CD4-positive, alpha-beta memory T cell (primary cell): ENCODE measurements at regions not wholly inside any gene's neighbourhood (a gene's known extent, or its start where the extent isn't known, plus 50 kb on each side); places are given as distances from the start of the nearest gene placed in this dataset.

Source experiments
- CTCF ChIA-PET: fragments of 350-600 bp; sonication (Branson Sonifier 250); formaldehyde crosslinking; loops from one replicate; lab custom pipeline; 2021; ENCODE audit warnings: inconsistent platforms; ENCODE audit not compliant: partially characterized antibody; lab: Charles Lee
- POLR2A ChIA-PET: fragments of 350-600 bp; sonication (Branson Sonifier 250); formaldehyde crosslinking; loops from one replicate; lab custom pipeline; 2021; ENCODE audit not compliant: partially characterized antibody; lab: Charles Lee
- DNase-seq, 5 donors: peaks; one replicate each; pipeline versions ENCODE4 v3.0.0 to v3.0.0-alpha.2; 2020 to 2022; ENCODE audit warnings: mixed read lengths in 1 of 5
- H3K27ac ChIP-seq: one replicate; pipeline ENCODE4 v1.7.0; 2013; ENCODE audit warnings: low read depth, low read length
- H3K27me3 ChIP-seq: 2 replicates; pipeline ENCODE4 v1.7.0; 2013; ENCODE audit warnings: mild to moderate bottlenecking, low read length, moderate library complexity; ENCODE audit not compliant: insufficient read depth
- H3K36me3 ChIP-seq: 2 replicates; pipeline ENCODE4 v1.7.0; 2013; ENCODE audit warnings: mild to moderate bottlenecking, low read length, moderate library complexity; ENCODE audit not compliant: insufficient read depth
- H3K4me1 ChIP-seq: 2 replicates; pipeline ENCODE4 v1.7.0; 2013; ENCODE audit warnings: mild to moderate bottlenecking, low read length, moderate library complexity; ENCODE audit not compliant: insufficient read depth
- H3K4me3 ChIP-seq, 2 donors: one replicate each; pipeline ENCODE4 v1.7.0; 2013; ENCODE audit warnings: low read length in 2 of 2, mild to moderate bottlenecking in 1 of 2
- H3K9me3 ChIP-seq, 2 donors: one replicate each; pipeline ENCODE4 v1.7.0; 2013; ENCODE audit warnings: low read length in 2 of 2, control low read depth in 1 of 2; ENCODE audit not compliant: control insufficient read depth in 1 of 2
- H3K27ac Mint-ChIP-seq, 7 donors: one replicate each; pipeline ENCODE4 v1.8.0; 2020 to 2021; ENCODE audit warnings: mixed read lengths in 7 of 7, mild to moderate bottlenecking in 6 of 7, inconsistent platforms in 3 of 7, moderate library complexity in 3 of 7
- H3K27me3 Mint-ChIP-seq, 2 donors: one replicate each; pipeline ENCODE4 v1.8.0; 2020 to 2021; ENCODE audit warnings: mixed read lengths in 2 of 2
- H3K36me3 Mint-ChIP-seq, 2 donors: one replicate each; pipeline ENCODE4 v1.8.0; 2020 to 2021; ENCODE audit warnings: mixed read lengths in 2 of 2, inconsistent platforms in 1 of 2, mild to moderate bottlenecking in 1 of 2
- H3K4me1 Mint-ChIP-seq, 4 donors: one replicate each; pipeline ENCODE4 v1.8.0; 2020 to 2021; ENCODE audit warnings: mixed read lengths in 4 of 4, mild to moderate bottlenecking in 1 of 4
- H3K4me3 Mint-ChIP-seq, 8 donors: one replicate each; pipeline ENCODE4 v1.8.0; 2020 to 2021; ENCODE audit warnings: mixed read lengths in 8 of 8, mild to moderate bottlenecking in 7 of 8, moderate library complexity in 6 of 8, inconsistent platforms in 3 of 8
- H3K9me3 Mint-ChIP-seq, 8 donors: one replicate each; pipeline ENCODE4 v1.8.0; 2020 to 2021; ENCODE audit warnings: mixed read lengths in 8 of 8, mild to moderate bottlenecking in 5 of 8, inconsistent platforms in 3 of 8, moderate library complexity in 1 of 8
- intact Hi-C: fragments of 100-400 bp; cut with micrococcal nuclease; formaldehyde crosslinking; loops from one replicate; pipeline ENCODE4 v1.15.1; 2023

DNA sequence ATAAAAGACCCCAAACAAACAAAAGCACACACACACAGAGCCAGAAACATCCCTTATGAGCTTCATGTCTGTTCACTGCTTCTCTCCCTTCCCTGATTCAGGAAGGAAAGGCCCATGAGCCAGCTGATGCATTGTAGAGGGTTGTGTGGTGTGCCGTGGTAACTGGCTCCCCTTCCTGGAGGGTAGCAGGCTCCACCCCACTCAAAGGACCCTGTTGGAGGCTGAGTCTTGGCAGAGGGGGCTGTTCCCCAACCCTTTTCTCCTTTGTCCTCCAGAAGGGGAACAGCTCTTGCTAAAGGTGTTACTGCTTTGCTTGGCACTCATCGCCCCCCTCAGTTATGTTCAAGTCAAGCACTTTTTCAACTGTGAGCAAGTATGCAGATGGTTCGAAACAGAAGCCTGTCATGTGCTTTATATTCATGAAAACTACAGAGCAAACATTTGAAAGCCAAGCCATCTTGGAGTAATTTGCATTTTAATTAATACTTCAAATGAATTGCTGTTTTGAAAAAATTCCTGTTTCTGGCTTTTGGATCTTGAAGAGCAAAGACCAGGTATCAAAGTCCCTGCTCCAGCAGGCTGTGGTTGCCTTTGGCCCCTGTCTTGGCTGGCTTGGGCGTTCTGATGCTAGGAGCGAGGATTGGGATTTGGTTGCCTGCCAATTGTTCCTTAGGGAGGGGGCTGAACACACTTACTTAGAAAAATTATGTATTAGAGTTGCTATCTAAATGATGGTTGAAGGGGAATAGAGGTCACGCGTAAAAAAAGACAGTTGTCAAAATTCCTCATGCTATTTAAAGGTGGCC, 267.8 kb downstream of the TSN start:
- H3K27ac Mint-ChIP-seq, result no peak overlapping the region
- Histone ChIP-seq H3K27me3 (no peaks in the 10 kb centered on the region), H3K4me1 (no peaks in the 10 kb centered on the region), H3K27ac (no peak overlapping the region), H3K4me3 (no peak overlapping the region), H3K36me3 (no peaks in the 10 kb centered on the region), H3K9me3 (no peaks in the 10 kb centered on the region)
- no peaks in the 10 kb centered on the region for H3K36me3 Mint-ChIP-seq
- peaks cover 11 to 13% of the 10 kb centered on the region in 2 donors for H3K27me3 Mint-ChIP-seq
- H3K4me3 Mint-ChIP-seq, result no peak overlapping the region
- H3K4me1 Mint-ChIP-seq, result no peaks in the 10 kb centered on the region
- ChIA-PET POLR2A (no interaction called here), CTCF (no interaction called here)
- H3K9me3 Mint-ChIP-seq, result peaks cover 0 to 2% (median 0%) of the 10 kb centered on the region in 8 donors
- no peak for DNase-seq
- intact Hi-C loops, result no loop called here

DNA sequence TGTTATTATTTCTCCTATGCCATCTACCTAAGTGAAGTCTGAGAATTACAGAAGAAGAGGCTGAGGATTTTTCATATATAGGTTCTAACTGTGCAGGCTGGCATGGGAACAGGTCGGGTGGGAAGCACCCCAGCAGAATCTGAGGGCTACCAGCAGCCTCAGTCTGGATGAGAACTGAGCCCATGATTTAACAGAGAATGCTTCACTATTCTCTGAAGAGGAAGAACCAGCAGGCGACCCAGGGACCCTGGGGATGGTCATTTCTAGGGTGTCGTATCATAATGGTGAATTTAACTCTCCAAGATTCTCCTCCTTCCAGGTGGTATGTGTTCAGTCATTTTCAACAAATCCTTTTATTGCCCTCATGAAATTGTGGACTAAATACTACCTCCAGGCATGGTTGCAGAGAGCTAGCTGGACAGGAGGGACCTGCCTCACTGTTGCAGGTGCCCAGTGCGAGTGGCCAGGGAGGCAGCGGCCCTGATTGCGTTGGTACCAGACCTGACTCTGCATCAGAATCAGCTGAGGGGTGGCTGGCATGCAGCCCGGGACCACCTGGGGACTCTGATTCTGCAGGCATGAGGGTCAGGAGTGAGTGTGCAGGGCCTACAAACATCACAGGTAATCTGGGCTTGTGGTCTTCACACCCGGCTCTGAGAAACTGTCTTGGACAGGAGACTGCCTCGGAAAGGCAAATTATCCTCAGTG, 272.2 kb downstream of the TSN start:
- no peaks in the 10 kb centered on the region for H3K27me3 ChIP-seq
- Mint-ChIP-seq H3K27ac (no peak overlapping the region), H3K4me1 (no peaks in the 10 kb centered on the region), H3K27me3 (peaks cover 3 to 8% of the 10 kb centered on the region in 2 donors), H3K4me3 (no peak overlapping the region), H3K36me3 (no peaks in the 10 kb centered on the region), H3K9me3 (peaks cover 0 to 1% (median 0%) of the 10 kb centered on the region in 8 donors)
- no peak for DNase-seq
- no peak overlapping the region for H3K4me3 ChIP-seq
- POLR2A ChIA-PET, result no interaction called here
- H3K9me3 ChIP-seq, result no peaks in the 10 kb centered on the region
- no peak overlapping the region for H3K27ac ChIP-seq
- CTCF ChIA-PET, result no interaction called here
- intact Hi-C loops, result no loop called here
- H3K4me1 ChIP-seq, result no peaks in the 10 kb centered on the region
- H3K36me3 ChIP-seq, result no peaks in the 10 kb centered on the region

DNA sequence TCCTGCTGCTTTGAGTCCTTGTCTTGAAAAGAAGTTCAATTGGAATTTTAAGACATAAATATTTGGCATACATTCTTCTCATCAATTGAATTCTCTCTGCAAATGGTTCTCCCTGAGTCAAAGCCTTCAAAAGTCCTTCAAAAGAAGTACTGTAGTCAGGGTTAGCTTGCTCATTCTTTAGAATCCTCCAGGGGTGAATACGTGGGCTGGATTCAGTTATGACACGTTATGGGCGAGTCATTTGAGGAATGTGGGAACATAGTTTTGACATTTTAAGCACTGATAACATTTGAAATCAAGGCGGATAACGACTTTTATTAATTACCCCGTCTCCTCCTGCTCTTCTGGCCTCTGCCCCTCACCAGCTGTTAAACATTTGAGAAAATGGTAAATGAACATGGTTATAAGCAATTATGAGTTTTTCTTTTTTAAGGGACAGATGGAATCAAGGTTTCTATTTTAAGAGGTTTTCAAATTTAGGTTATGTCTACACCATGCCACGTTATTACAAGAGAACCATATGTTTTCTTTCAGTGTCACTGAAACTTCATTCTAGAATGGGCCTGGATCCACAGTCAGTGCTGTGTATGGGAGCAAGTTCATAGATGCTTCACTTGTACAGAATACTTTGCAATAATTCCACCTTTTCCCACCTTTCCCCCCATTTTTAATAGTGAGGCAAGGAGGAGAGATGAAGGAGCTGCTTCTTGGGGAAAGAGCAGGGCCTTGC, 273.1 kb downstream of the TSN start:
- Mint-ChIP-seq H3K27ac (no peak overlapping the region), H3K4me3 (no peak overlapping the region), H3K27me3 (peaks cover 3 to 8% of the 10 kb centered on the region in 2 donors), H3K4me1 (no peaks in the 10 kb centered on the region), H3K36me3 (no peaks in the 10 kb centered on the region), H3K9me3 (peaks cover 0 to 1% (median 0%) of the 10 kb centered on the region in 8 donors)
- Histone ChIP-seq H3K27me3 (no peaks in the 10 kb centered on the region), H3K4me3 (no peak overlapping the region), H3K36me3 (no peaks in the 10 kb centered on the region), H3K27ac (no peak overlapping the region), H3K9me3 (no peaks in the 10 kb centered on the region), H3K4me1 (no peaks in the 10 kb centered on the region)
- DNase-seq, result no peak
- ChIA-PET POLR2A (no interaction called here), CTCF (no interaction called here)
- intact Hi-C loops, result no loop called here

DNA sequence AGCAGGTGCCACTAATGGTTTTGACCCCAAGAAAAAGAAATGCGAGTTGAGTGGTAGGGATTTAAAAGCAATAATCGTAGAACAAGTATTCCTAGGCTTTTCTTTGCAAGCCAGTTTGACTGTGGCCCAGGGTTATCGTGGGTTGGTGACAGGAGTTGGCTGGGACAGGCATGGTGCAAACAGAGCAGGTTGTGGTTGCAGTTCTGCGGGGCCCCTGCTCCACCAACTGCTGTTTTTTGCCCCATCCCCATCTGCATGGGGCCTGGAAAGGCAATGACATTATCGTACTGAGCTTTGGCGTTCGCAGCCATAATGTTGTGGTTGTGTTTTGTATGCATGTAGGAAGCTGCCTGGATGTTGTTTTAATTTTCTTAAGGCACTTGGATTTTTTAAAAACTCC, 274.0 kb downstream of the TSN start:
- H3K27ac ChIP-seq, result no peak overlapping the region
- DNase-seq, result no peak
- ChIA-PET POLR2A (no interaction called here), CTCF (interaction anchor here (1.2 kb wide), 1 partner anchor 9 kb away, joined by 3 read pairs; no protein-coding TSS in a partner anchor)
- no peak overlapping the region for H3K4me3 ChIP-seq
- no peaks in the 10 kb centered on the region for H3K27me3 ChIP-seq
- peaks cover 0 to 1% (median 0%) of the 10 kb centered on the region in 8 donors for H3K9me3 Mint-ChIP-seq
- intact Hi-C loops, result no loop called here
- H3K36me3 Mint-ChIP-seq, result no peaks in the 10 kb centered on the region
- H3K9me3 ChIP-seq, result no peaks in the 10 kb centered on the region
- H3K27me3 Mint-ChIP-seq, result peaks cover 3 to 4% of the 10 kb centered on the region in 2 donors
- H3K4me3 Mint-ChIP-seq, result no peak overlapping the region
- no peaks in the 10 kb centered on the region for H3K4me1 Mint-ChIP-seq
- H3K4me1 ChIP-seq, result no peaks in the 10 kb centered on the region
- H3K27ac Mint-ChIP-seq, result no peak overlapping the region
- H3K36me3 ChIP-seq, result no peaks in the 10 kb centered on the region

DNA sequence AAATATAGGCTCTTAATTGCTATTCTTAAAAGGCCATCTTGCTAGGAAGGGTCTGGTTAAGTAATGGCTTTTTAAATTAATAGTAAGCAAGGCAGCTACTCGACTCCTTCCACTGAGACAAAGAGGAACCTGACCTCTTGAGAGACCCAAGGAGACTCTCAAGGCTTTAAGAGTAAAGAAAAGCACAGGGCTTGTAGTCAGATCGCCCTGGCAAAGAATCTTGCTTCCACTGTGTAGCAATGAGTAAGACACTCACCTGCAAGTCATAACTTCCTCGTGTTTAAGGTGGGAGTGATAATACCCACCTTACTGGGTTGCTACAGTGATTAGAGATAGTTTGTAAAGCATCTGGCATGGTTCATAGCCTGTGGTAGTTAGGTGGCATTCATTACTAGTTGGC, 274.5 kb downstream of the TSN start:
- peaks cover 3% of the 10 kb centered on the region in 2 donors for H3K27me3 Mint-ChIP-seq
- no peak overlapping the region for H3K4me3 ChIP-seq
- H3K9me3 ChIP-seq, result no peaks in the 10 kb centered on the region
- ChIA-PET CTCF (interaction anchor here (1.2 kb wide), 1 partner anchor 10 kb away, joined by 3 read pairs; no protein-coding TSS in a partner anchor), POLR2A (no interaction called here)
- intact Hi-C loops, result no loop called here
- peaks cover 0 to 1% (median 0%) of the 10 kb centered on the region in 8 donors for H3K9me3 Mint-ChIP-seq
- no peak for DNase-seq
- H3K4me1 ChIP-seq, result no peaks in the 10 kb centered on the region
- no peaks in the 10 kb centered on the region for H3K36me3 Mint-ChIP-seq
- H3K4me1 Mint-ChIP-seq, result no peaks in the 10 kb centered on the region
- no peak overlapping the region for H3K27ac ChIP-seq
- no peak overlapping the region for H3K27ac Mint-ChIP-seq
- no peaks in the 10 kb centered on the region for H3K27me3 ChIP-seq
- H3K36me3 ChIP-seq, result no peaks in the 10 kb centered on the region
- no peak overlapping the region for H3K4me3 Mint-ChIP-seq

DNA sequence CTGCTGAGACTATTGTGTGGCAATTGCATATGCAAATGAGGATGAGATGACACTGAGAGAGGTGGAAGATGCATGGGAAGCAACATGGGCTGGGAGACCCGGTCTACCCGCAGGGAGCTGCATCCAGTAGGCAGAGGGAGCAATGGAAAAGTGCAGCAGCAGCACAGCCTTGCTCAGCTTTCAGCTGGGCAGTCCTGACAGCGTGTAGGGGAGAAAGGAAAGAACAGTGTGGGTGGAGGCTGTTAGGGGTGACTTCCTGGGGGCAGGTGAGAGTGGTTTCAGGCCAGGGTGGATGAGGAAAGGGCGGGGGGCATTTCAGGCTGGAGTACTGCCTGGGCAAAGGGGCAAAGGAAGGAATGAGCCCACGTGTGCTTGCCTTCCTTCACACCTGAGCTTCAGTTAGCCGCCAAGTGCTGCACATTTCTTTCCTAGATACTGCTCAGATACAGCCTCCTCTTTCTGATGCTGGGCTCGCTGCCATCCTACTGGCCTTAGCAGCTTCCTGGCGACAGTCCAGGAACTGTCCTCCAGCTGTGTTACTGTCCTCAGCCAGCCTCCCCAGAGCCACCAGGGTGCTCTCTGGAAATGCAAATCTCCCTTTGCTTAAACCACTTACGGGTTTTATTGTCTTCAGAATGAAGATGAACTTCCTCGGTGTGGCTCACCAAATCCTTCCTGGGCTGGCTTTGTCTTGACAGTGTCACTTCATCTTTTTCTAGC, 276.3 kb downstream of the TSN start:
- Mint-ChIP-seq H3K4me1 (no peaks in the 10 kb centered on the region), H3K9me3 (peaks cover 0 to 1% (median 0%) of the 10 kb centered on the region in 8 donors), H3K27me3 (peaks cover 0 to 2% of the 10 kb centered on the region in 2 donors), H3K4me3 (no peak overlapping the region), H3K36me3 (no peaks in the 10 kb centered on the region), H3K27ac (no peak overlapping the region)
- H3K4me3 ChIP-seq, result no peak overlapping the region
- H3K27me3 ChIP-seq, result no peaks in the 10 kb centered on the region
- H3K36me3 ChIP-seq, result no peaks in the 10 kb centered on the region
- H3K27ac ChIP-seq, result no peak overlapping the region
- ChIA-PET CTCF (no interaction called here), POLR2A (no interaction called here)
- no peaks in the 10 kb centered on the region for H3K9me3 ChIP-seq
- no peak for DNase-seq
- H3K4me1 ChIP-seq, result no peaks in the 10 kb centered on the region
- intact Hi-C loops, result no loop called here
